Colonic mucosa (tissue), 4 donors: ENCODE measurements at regions not wholly inside any gene's neighbourhood (a gene's known extent, or its start where the extent isn't known, plus 50 kb on each side); places are given as distances from the start of the nearest gene placed in this dataset.

ENCODE experiments used
- DNase-seq: peaks from one replicate; pipeline ENCODE4 v3.0.0-alpha.2; 2020
- H3K27ac ChIP-seq: fragments of 200-600 bp; one replicate; pipeline ENCODE4 v1.8.0; 2021
- H3K27me3 ChIP-seq: fragments of 200-600 bp; one replicate; pipeline ENCODE4 v1.8.0; 2021
- H3K36me3 ChIP-seq: fragments of 200-600 bp; one replicate; pipeline ENCODE4 v1.8.0; 2021
- H3K4me1 ChIP-seq: fragments of 200-600 bp; one replicate; pipeline ENCODE4 v1.8.0; 2021; ENCODE audit warnings: mild to moderate bottlenecking
- H3K4me3 ChIP-seq: fragments of 200-600 bp; one replicate; pipeline ENCODE4 v1.8.0; 2021
- H3K9ac ChIP-seq, 2 donors: one replicate each; pipeline ENCODE4 v1.7.0; 2013; ENCODE audit warnings: control low read depth in 2 of 2, low read depth in 2 of 2, low read length in 2 of 2
- H3K9me3 ChIP-seq: fragments of 200-600 bp; one replicate; pipeline ENCODE4 v1.8.0; 2021
- intact Hi-C: fragments of 100-400 bp; cut with DNase I; formaldehyde crosslinking; loops from one replicate; pipeline ENCODE4 v1.14.1; 2022
- TF ChIP-seq, protein P1 (sequence below): fragments of 200-600 bp; IDR thresholded peaks from one replicate; pipeline ENCODE4 v1.8.0; 2022; ENCODE audit warnings: antibody characterized with exemption, mild to moderate bottlenecking
- donor health status: healthy.
- donor health status: DM: no; HTN: no; CAD: no.
- donor health status: DM: no; HTN: no; CAD: no.

DNA sequence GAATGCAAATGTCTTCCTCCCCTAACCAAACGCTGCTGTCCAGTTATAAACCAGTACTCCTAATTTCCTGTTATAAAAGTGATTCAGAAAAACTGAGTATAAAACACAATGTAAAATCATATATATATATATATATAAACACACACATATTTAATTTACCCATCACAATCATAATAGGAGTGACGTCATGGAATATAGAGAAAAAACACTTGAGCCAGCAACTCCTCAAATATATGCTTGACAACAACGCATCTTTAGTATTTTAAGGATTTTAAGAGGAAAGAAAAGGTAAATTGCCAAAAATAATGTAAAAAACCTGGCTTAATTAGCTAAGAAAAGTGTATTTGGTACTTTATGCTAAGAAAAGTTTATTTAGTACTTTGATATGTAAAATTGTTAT lies 2701.7 kb downstream of the PCDH7 start:
- DNase-seq = no peak
- Histone ChIP-seq H3K27me3 (no peaks in the 10 kb centered on the region), H3K9me3 (no peaks in the 10 kb centered on the region), H3K9ac (no peak overlapping the region), H3K4me1 (no peaks in the 10 kb centered on the region), H3K27ac (no peak overlapping the region), H3K36me3 (no peaks in the 10 kb centered on the region), H3K4me3 (no peak overlapping the region)
- TF ChIP-seq, protein P1, sequence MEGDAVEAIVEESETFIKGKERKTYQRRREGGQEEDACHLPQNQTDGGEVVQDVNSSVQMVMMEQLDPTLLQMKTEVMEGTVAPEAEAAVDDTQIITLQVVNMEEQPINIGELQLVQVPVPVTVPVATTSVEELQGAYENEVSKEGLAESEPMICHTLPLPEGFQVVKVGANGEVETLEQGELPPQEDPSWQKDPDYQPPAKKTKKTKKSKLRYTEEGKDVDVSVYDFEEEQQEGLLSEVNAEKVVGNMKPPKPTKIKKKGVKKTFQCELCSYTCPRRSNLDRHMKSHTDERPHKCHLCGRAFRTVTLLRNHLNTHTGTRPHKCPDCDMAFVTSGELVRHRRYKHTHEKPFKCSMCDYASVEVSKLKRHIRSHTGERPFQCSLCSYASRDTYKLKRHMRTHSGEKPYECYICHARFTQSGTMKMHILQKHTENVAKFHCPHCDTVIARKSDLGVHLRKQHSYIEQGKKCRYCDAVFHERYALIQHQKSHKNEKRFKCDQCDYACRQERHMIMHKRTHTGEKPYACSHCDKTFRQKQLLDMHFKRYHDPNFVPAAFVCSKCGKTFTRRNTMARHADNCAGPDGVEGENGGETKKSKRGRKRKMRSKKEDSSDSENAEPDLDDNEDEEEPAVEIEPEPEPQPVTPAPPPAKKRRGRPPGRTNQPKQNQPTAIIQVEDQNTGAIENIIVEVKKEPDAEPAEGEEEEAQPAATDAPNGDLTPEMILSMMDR = no peak
- intact Hi-C loops = no loop called here

DNA sequence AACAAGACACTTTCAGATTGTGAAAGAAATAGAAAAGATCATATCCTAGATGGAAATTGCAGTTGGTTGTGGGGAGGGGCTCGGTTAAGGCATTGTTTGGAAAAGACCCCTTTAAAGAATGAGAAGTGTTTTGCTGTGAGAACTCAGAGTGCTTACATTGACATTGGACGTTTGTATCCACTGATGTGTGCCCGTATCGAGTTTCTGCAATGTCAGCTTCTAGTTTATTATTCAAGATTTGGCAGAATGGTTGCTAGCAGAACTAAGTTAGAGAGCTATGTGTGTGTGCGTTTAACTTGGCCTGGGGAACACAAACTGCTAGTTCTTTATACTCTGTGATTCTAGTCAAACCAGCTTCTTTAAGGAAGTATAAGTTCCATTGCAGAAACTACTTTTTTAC lies 2702.5 kb downstream of the PCDH7 start:
- no peak overlapping the region for H3K4me3 ChIP-seq
- intact Hi-C loops = no loop called here
- no peaks in the 10 kb centered on the region for H3K9me3 ChIP-seq
- no peak overlapping the region for H3K27ac ChIP-seq
- H3K9ac ChIP-seq = no peak overlapping the region
- H3K27me3 ChIP-seq = no peaks in the 10 kb centered on the region
- no peaks in the 10 kb centered on the region for H3K4me1 ChIP-seq
- TF ChIP-seq, protein P1 = no peak
- DNase-seq = no peak
- H3K36me3 ChIP-seq = no peaks in the 10 kb centered on the region

DNA sequence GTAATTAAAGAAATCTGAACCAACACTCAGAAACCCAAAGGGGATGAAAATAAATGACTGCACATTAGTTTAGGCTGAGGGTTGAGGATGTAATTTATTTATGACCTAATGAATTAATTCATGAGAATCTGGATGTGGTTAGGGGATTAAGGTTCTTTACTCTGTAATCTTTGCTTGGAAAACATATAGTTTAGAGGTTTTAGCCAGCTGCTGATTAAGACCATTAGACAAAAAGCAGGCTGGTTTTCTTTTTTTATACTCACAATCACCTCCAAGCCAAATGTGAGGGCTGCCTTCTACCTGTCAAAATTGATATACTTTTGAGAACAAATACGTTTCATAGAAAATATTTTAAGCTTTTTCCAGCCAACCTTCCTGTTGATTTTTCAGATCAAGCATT lies 2705.8 kb downstream of the PCDH7 start:
- no peaks in the 10 kb centered on the region for H3K36me3 ChIP-seq
- H3K27ac ChIP-seq = no peak overlapping the region
- DNase-seq = no peak
- no peaks in the 10 kb centered on the region for H3K9me3 ChIP-seq
- H3K4me3 ChIP-seq = no peak overlapping the region
- H3K4me1 ChIP-seq = no peaks in the 10 kb centered on the region
- H3K9ac ChIP-seq = no peak overlapping the region
- TF ChIP-seq, protein P1 = no peak
- no peaks in the 10 kb centered on the region for H3K27me3 ChIP-seq
- intact Hi-C loops = no loop called here

DNA sequence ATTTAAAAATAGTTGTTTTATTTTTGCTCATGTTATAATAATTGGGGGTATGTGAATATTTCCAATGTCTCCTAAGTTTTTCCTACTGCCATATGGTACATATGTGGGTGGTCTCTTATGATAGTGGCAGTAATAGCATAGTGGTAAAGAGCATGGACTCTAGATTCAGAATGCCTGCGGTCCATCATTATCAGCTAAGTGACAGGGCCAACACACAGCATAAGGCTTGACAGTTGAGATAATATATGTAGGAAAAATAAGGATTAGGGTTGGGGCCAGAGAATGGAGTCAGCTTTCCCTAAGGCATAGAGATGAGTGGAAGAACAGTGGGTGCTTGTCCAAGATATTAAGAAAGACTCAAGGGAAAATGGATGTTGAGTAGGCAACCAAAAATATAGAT lies 2707.5 kb downstream of the PCDH7 start:
- intact Hi-C loops = no loop called here
- no peak for DNase-seq
- no peak overlapping the region for H3K27ac ChIP-seq
- TF ChIP-seq, protein P1 = no peak
- H3K4me3 ChIP-seq = no peak overlapping the region
- H3K4me1 ChIP-seq = no peaks in the 10 kb centered on the region
- no peaks in the 10 kb centered on the region for H3K9me3 ChIP-seq
- no peak overlapping the region for H3K9ac ChIP-seq
- no peaks in the 10 kb centered on the region for H3K36me3 ChIP-seq
- no peaks in the 10 kb centered on the region for H3K27me3 ChIP-seq

DNA sequence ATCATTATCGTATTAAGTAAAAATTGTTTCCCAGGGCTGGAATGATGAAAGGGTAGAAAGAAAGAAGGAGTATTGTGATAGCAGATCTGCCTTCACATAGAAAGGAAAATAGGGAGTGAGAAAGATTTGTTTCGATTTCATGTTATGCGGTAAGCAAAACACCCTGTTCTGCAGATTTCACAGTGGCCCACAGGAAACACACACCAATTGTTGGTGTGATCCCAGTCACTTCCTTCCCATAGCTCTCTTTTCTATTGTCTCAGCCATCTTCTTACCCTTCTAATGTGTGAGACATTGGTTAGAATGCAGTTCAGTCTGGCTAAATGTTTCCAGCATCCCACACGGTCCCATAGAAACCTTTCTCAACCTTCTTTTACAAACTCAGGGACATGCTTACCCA lies 2709.8 kb downstream of the PCDH7 start:
- Histone ChIP-seq H3K36me3 (no peaks in the 10 kb centered on the region), H3K4me3 (no peak overlapping the region), H3K9ac (no peak overlapping the region), H3K4me1 (no peaks in the 10 kb centered on the region), H3K9me3 (no peaks in the 10 kb centered on the region), H3K27me3 (no peaks in the 10 kb centered on the region), H3K27ac (no peak overlapping the region)
- no peak for DNase-seq
- TF ChIP-seq, protein P1 = no peak
- intact Hi-C loops = no loop called here

DNA sequence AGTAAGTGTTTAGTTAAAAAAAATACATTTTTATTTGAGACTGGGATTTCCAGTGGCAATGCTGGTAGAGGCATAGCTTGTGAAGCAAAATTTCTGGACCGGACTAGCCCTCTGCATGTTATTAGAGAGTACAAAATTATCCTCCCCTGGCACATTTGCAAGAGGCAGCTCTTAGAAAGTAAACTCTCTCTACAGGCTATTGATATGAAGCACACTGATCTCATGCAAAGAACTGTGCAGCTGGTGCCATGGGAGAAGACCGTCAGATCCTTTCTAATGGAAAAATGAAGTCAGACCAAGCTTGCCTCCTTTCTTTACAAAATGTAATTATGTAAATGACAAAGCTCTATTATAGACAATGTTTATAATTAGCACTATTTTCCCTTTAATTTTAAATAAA lies 2717.2 kb downstream of the PCDH7 start:
- Histone ChIP-seq H3K27ac (no peak overlapping the region), H3K9me3 (no peaks in the 10 kb centered on the region), H3K27me3 (no peaks in the 10 kb centered on the region), H3K9ac (no peak overlapping the region), H3K36me3 (no peaks in the 10 kb centered on the region), H3K4me1 (no peaks in the 10 kb centered on the region), H3K4me3 (no peak overlapping the region)
- TF ChIP-seq, protein P1 = no peak
- no peak for DNase-seq
- intact Hi-C loops = no loop called here
